GM18861 (cell line): ENCODE measurements at regions not wholly inside any gene's neighbourhood (a gene's known extent, or its start where the extent isn't known, plus 50 kb on each side); places are given as distances from the start of the nearest gene placed in this dataset.

Experiments used
- ATAC-seq: cut with Tn5 transposase; IDR thresholded peaks from one replicate; pipeline ENCODE4 v1.9.1; 2021; ENCODE audit not compliant: unreplicated experiment

- no peak for ATAC-seq
Observed at GRCh38 chr17:73802871-73803270, 158.6 kb upstream of the SDK2 start.

- ATAC-seq, result no peak
Observed at GRCh38 chr17:73803964-73804435, 159.8 kb upstream of the SDK2 start.

- no peak for ATAC-seq
Observed at GRCh38 chr17:73806768-73807167, 162.5 kb upstream of the SDK2 start.

GRCh38 chr17:73813201-73813600, 169.0 kb upstream of the SDK2 start:
- ATAC-seq, result no peak

GRCh38 chr17:73814075-73814474, 169.8 kb upstream of the SDK2 start:
- ATAC-seq, result no peak

- no peak for ATAC-seq
Observed at GRCh38 chr17:73815474-73815873, 171.2 kb upstream of the SDK2 start.

- ATAC-seq, result no peak
Observed at GRCh38 chr17:73819440-73820395, 175.5 kb upstream of the SDK2 start.

- no peak for ATAC-seq
Observed at GRCh38 chr17:73820686-73821448, 176.6 kb upstream of the SDK2 start.

- ATAC-seq, result no peak
Observed at GRCh38 chr17:73821665-73822064, 177.4 kb upstream of the SDK2 start.

- no peak for ATAC-seq
Observed at GRCh38 chr17:73822371-73822770, 178.1 kb upstream of the SDK2 start.

- no peak for ATAC-seq
Observed at GRCh38 chr17:73823684-73824083, 179.4 kb upstream of the SDK2 start.

GRCh38 chr17:73824321-73824720, 180.1 kb upstream of the SDK2 start:
- no peak for ATAC-seq

GRCh38 chr17:73826181-73826871, 182.1 kb upstream of the SDK2 start:
- no peak for ATAC-seq

- no peak for ATAC-seq
Observed at GRCh38 chr17:73826872-73827228, 182.6 kb upstream of the SDK2 start.

GRCh38 chr17:73827627-73828291, 183.5 kb upstream of the SDK2 start:
- no peak for ATAC-seq

GRCh38 chr17:73829676-73830280, 185.5 kb upstream of the SDK2 start:
- ATAC-seq, result no peak

GRCh38 chr17:73831699-73832098, 187.5 kb upstream of the SDK2 start:
- ATAC-seq, result no peak

GRCh38 chr17:73833775-73834488, 189.7 kb upstream of the SDK2 start:
- no peak for ATAC-seq

GRCh38 chr17:73834684-73835343, 190.6 kb upstream of the SDK2 start:
- no peak for ATAC-seq
